GM12878 (cell line): ENCODE measurements at regions not wholly inside any gene's neighbourhood (a gene's known extent, or its start where the extent isn't known, plus 50 kb on each side); places are given as distances from the start of the nearest gene placed in this dataset.

ENCODE experiments used
- ATAC-seq: fragments of 200-7000 bp; cut with Tn5 transposase; 3 replicates; pipeline ENCODE4 v1.9.1; 2020; ENCODE audit warnings: mild to moderate bottlenecking, moderate library complexity
- BruUV-seq: library from RNA; stranded (reverse); fragments of 400-500 nt; replicated peaks from 2 replicates; lab custom pipeline; 2021; lab: Mats Ljungman, UMichigan
- CTCF ChIA-PET: fragments of 300-600 bp; sonication (Branson Sonifier 250); formaldehyde crosslinking; extraction: SDS; loops from one replicate; lab custom pipeline; 2021; ENCODE audit warnings: inconsistent platforms; lab: Yijun Ruan, JAX
- POLR2A ChIA-PET: fragments of 350-600 bp; formaldehyde crosslinking; extraction: SDS; loops from one replicate; lab custom pipeline; 2021; ENCODE audit warnings: inconsistent platforms; lab: Charles Lee
- RAD21 ChIA-PET: fragments of 300-600 bp; sonication (Branson Sonifier 250); formaldehyde crosslinking; loops from one replicate; lab custom pipeline; 2023; ENCODE audit warnings: antibody characterized with exemption; ENCODE audit not compliant: unreplicated experiment; lab: Charles Lee
- SMC1A ChIA-PET: fragments of 300-600 bp; sonication (Branson Sonifier 250); formaldehyde crosslinking; loops from one replicate; lab custom pipeline; 2023; ENCODE audit not compliant: unreplicated experiment, uncharacterized antibody; lab: Charles Lee
- DNase-seq: peaks from one replicate; pipeline ENCODE4 v3.0.0-alpha.2; 2011; ENCODE audit warnings: low read depth, low spot score
- FAIRE-seq: peaks from 3 replicates; lab custom pipeline; 2011; peaks lifted over from hg19 to GRCh38; lab: Jason Lieb, UNC
- H2AFZ ChIP-seq: 2 replicates; pipeline ENCODE4 v1.6.0; 2011; ENCODE audit warnings: low read depth, low read length, control low read depth; ENCODE audit not compliant: control insufficient read depth
- H3K27ac ChIP-seq: 2 replicates; pipeline ENCODE4 v1.5.1; 2011; ENCODE audit warnings: control low read depth; ENCODE audit not compliant: control insufficient read depth, insufficient read depth
- H3K27me3 ChIP-seq, 2 experiments: replicated peaks in 1 of 2; 2 replicates each; pipeline versions ENCODE4 v1.6.0 to v1.6.1; 2011; ENCODE audit warnings: low read length in 1 of 2; ENCODE audit not compliant: control insufficient read depth in 2 of 2, insufficient read depth in 2 of 2
- H3K36me3 ChIP-seq, 2 experiments: 2 replicates each; pipeline ENCODE4 v1.5.1; 2011; ENCODE audit warnings: low read length in 1 of 2; ENCODE audit not compliant: control insufficient read depth in 2 of 2, insufficient read depth in 2 of 2
- H3K4me1 ChIP-seq: 2 replicates; pipeline ENCODE4 v1.6.1; 2011; ENCODE audit warnings: mild to moderate bottlenecking, low read length, moderate library complexity, mixed read lengths; ENCODE audit not compliant: control insufficient read depth, insufficient read depth
- H3K4me2 ChIP-seq: 2 replicates; pipeline ENCODE4 v1.6.0; 2011; ENCODE audit warnings: control low read depth; ENCODE audit not compliant: control insufficient read depth, insufficient read depth
- H3K4me3 ChIP-seq: fragments of 200-600 bp; sonication (generic); 2 replicates; pipeline ENCODE4 v1.5.1; 2016
- H3K79me2 ChIP-seq: 2 replicates; pipeline ENCODE4 v1.6.0; 2011; ENCODE audit warnings: low read length; ENCODE audit not compliant: control insufficient read depth, insufficient read depth
- H3K9ac ChIP-seq: 2 replicates; pipeline ENCODE4 v1.8.0; 2011; ENCODE audit warnings: low read length, control low read depth, mixed read lengths; ENCODE audit not compliant: control insufficient read depth, insufficient read depth
- H3K9me3 ChIP-seq: replicated peaks from 3 replicates; pipeline ENCODE4 v1.5.1; 2011; ENCODE audit warnings: mild to moderate bottlenecking, low read length; ENCODE audit not compliant: control insufficient read depth, insufficient read depth
- H4K20me1 ChIP-seq: 2 replicates; pipeline ENCODE4 v1.6.0; 2011; ENCODE audit not compliant: control insufficient read depth, insufficient read depth
- BRCA1 ChIP-seq: IDR thresholded peaks from 2 replicates; pipeline ENCODE4 v1.6.1; 2011; ENCODE audit warnings: low read depth, low read length, improper control_type of control experiment
- CUX1 ChIP-seq: IDR thresholded peaks from 2 replicates; pipeline ENCODE4 v1.6.1; 2012; ENCODE audit warnings: improper control_type of control experiment, low read depth, low read length; ENCODE audit not compliant: insufficient replicate concordance
- NKRF ChIP-seq: fragments of 450-650 bp; conservative IDR thresholded peaks from 2 replicates; pipeline ENCODE4 v1.6.1; 2017; ENCODE audit warnings: mild to moderate bottlenecking, moderate library complexity
- NRF1 ChIP-seq: conservative IDR thresholded peaks from 2 replicates; pipeline ENCODE4 v1.6.1; 2011; ENCODE audit warnings: mild to moderate bottlenecking, low read depth, low read length, improper control_type of control experiment
- PKNOX1 ChIP-seq: fragments of 450-650 bp; IDR thresholded peaks from 2 replicates; pipeline ENCODE4 v1.6.1; 2016; ENCODE audit warnings: mild to moderate bottlenecking
- SREBF2 ChIP-seq: IDR thresholded peaks from 2 replicates; pipeline ENCODE4 v1.6.1; 2012; ENCODE audit warnings: mild to moderate bottlenecking, low read length
- STAT1 ChIP-seq: fragments of 450-650 bp; conservative IDR thresholded peaks from 2 replicates; pipeline ENCODE4 v1.6.1; 2014; ENCODE audit warnings: antibody characterized with exemption, mild to moderate bottlenecking
- TAF1 ChIP-seq: IDR thresholded peaks from 2 replicates; pipeline ENCODE4 v1.6.1; 2011; ENCODE audit warnings: mild to moderate bottlenecking, low read depth, low read length, borderline replicate concordance
- WGBS: methylation state at CpG from one replicate; pipeline ENCODE4 v1.1.6; 2016; ENCODE audit warnings: low lambda C conversion rate; ENCODE audit not compliant: insufficient replicate concordance, insufficient coverage; ENCODE audit errors: missing lambda C conversion rate; 5-methylcytosine and 5-hydroxymethylcytosine counted together
- in situ Hi-C: fragments of 300-500 bp; cut with MboI; formaldehyde crosslinking; loops from 9 replicates; pipeline ENCODE4 v1.14.3; 2018; ENCODE audit warnings: mixed read lengths
- intact Hi-C: fragments of 100-400 bp; cut with micrococcal nuclease; formaldehyde crosslinking; loops from one replicate; pipeline ENCODE4 v1.14.2; 2022; ENCODE audit not compliant: unreplicated experiment

- intact Hi-C loops (no loop called here), in situ Hi-C loops (no loop called here)
- Histone ChIP-seq H3K4me2 (no peak overlapping the region), H2AFZ (no peak overlapping the region), H3K36me3 (no peaks in the 10 kb centered on the region), H3K9me3 (no peaks in the 10 kb centered on the region; the same call in 1 of the 3 replicates), H3K4me3 (no peak overlapping the region), H3K27ac (no peak overlapping the region)
- ChIA-PET POLR2A (no interaction called here), RAD21 (no interaction called here), CTCF (no interaction called here)
- WGBS = 77% methylated on average over 2 of the region's 2 CpGs
- no TSS peak for BruUV-seq
- no peak for DNase-seq
- TF ChIP-seq NRF1 (no peak), TAF1 (no peak)
- TF ChIP-seq, all 136 proteins: peak for 0
- no peak for ATAC-seq
- Histone ChIP-seq H3K79me2 (no peaks in the 10 kb centered on the region), H3K9ac (no peak overlapping the region), H3K4me1 (no peaks in the 10 kb centered on the region), H4K20me1 (no peaks in the 10 kb centered on the region), H3K27me3 (no peaks in the 10 kb centered on the region)
- SMC1A ChIA-PET = interaction anchor here (0.6 kb wide), 1 partner anchor 74 kb away, joined by 3 read pairs; no protein-coding TSS in a partner anchor
- FAIRE-seq = no peak
These were observed 56.6 kb upstream of the TLK1 start for GRCh38 chr2:171217330-171217729.

- no peak overlapping the region for H3K9ac ChIP-seq
- no peak for ATAC-seq
- in situ Hi-C loops (no loop called here), intact Hi-C loops (no loop called here)
- no TSS peak for BruUV-seq
- H3K4me2 ChIP-seq = no peak overlapping the region
- ChIA-PET SMC1A (interaction anchor here (0.6 to 1.3 kb wide), 2 partner anchors 10 to 75 kb away, joined by 3 read pairs; no protein-coding TSS in a partner anchor), CTCF (no interaction called here), POLR2A (no interaction called here), RAD21 (no interaction called here)
- no peaks in the 10 kb centered on the region; the same call in 1 of the 3 replicates for H3K9me3 ChIP-seq
- no peak overlapping the region for H2AFZ ChIP-seq
- no peaks in the 10 kb centered on the region for H3K27me3 ChIP-seq
- no peak for DNase-seq
- no peak for FAIRE-seq
- 84% methylated on average over 5 of the region's 5 CpGs for WGBS
- H3K4me1 ChIP-seq = no peaks in the 10 kb centered on the region; the same call in 1 of the 2 replicates
- no peaks in the 10 kb centered on the region for H3K79me2 ChIP-seq
- no peak overlapping the region for H3K27ac ChIP-seq
- H3K36me3 ChIP-seq = no peaks in the 10 kb centered on the region
- H4K20me1 ChIP-seq = no peaks in the 10 kb centered on the region
- no peak overlapping the region for H3K4me3 ChIP-seq
- TF ChIP-seq NKRF = no peak
- TF ChIP-seq NRF1 = no peak
- TF ChIP-seq CUX1 = no peak
- TF ChIP-seq SREBF2 = no peak
- no peak for TF ChIP-seq PKNOX1
- TF ChIP-seq BRCA1 = no peak
- no peak for TF ChIP-seq STAT1
These were observed 55.9 kb upstream of the TLK1 start for GRCh38 chr2:171216631-171217030.
